ENCODE measurements at regions not wholly inside any gene's neighbourhood (a gene's known extent, or its start where the extent isn't known, plus 50 kb on each side); places are given as distances from the start of the nearest gene placed in this dataset.

DNA sequence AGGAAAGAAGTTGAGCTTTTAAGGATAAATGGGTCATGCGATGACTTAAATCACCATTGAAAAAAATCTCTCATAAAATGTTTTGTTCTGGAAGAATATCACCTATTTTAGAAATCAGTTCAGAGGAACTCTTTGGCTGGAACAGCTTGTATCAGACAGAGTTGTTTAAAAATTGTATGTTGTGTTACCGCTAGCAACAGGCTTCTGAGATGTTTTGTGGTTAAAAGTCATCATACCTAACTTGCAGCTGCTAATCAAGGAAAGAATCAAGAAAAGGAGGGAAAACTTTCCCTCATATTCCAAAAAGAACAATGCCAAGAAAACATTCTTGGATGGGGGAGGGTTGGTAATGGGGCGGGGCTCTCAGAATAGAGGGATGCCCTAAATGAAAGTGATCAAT is 220.7 kb upstream of the CITED2 start:
- Histone ChIP-seq H3K27me3 (no peaks in the 10 kb centered on the region), H3K4me3 (no peak overlapping the region), H3K4me1 (peaks cover 9 to 53% (median 10%) of the 10 kb centered on the region in 3 donors), H3K27ac (peak overlapping the region in 1 of 4 donors; percentile 73), H3K36me3 (no peaks in the 10 kb centered on the region), H3K9me3 (no peaks in the 10 kb centered on the region)
- no peak for DNase-seq
- TF ChIP-seq, protein P1, sequence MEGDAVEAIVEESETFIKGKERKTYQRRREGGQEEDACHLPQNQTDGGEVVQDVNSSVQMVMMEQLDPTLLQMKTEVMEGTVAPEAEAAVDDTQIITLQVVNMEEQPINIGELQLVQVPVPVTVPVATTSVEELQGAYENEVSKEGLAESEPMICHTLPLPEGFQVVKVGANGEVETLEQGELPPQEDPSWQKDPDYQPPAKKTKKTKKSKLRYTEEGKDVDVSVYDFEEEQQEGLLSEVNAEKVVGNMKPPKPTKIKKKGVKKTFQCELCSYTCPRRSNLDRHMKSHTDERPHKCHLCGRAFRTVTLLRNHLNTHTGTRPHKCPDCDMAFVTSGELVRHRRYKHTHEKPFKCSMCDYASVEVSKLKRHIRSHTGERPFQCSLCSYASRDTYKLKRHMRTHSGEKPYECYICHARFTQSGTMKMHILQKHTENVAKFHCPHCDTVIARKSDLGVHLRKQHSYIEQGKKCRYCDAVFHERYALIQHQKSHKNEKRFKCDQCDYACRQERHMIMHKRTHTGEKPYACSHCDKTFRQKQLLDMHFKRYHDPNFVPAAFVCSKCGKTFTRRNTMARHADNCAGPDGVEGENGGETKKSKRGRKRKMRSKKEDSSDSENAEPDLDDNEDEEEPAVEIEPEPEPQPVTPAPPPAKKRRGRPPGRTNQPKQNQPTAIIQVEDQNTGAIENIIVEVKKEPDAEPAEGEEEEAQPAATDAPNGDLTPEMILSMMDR (IDR thresholded peaks at IDR 0.05) = no peak
- TF ChIP-seq POLR2A (IDR thresholded peaks at IDR 0.05) = no peak
- intact Hi-C loops (cut with DNase I) = loop anchor here (10.0 kb wide), 1 partner anchor 220 kb away; the partner anchor contains the start of gene CITED2
- WGBS, 2 donors = 73% methylated on average over 3 of the region's 3 CpGs

GRCh38 chr6:139594333-139594965 is 220.0 kb upstream of the CITED2 start:
- no peaks in the 10 kb centered on the region for H3K27me3 ChIP-seq
- H3K9me3 ChIP-seq = no peaks in the 10 kb centered on the region
- peaks cover 9 to 55% (median 10%) of the 10 kb centered on the region in 3 donors for H3K4me1 ChIP-seq
- H3K4me3 ChIP-seq = no peak overlapping the region
- intact Hi-C loops (cut with DNase I) = loop anchor here (10.0 kb wide), 1 partner anchor 220 kb away; the partner anchor contains the start of gene CITED2
- no peaks in the 10 kb centered on the region for H3K36me3 ChIP-seq
- no peak overlapping the region for H3K27ac ChIP-seq
- WGBS, 2 donors = 86 to 89% methylated on average over 8 of the region's 8 CpGs
- no peak for DNase-seq
- TF ChIP-seq, protein P1 (IDR thresholded peaks at IDR 0.05) = no peak
- TF ChIP-seq POLR2A (IDR thresholded peaks at IDR 0.05) = no peak

- H3K9me3 ChIP-seq = no peaks in the 10 kb centered on the region
- peaks cover 9 to 60% (median 12%) of the 10 kb centered on the region in 3 donors for H3K4me1 ChIP-seq
These were observed 218.6 kb upstream of the CITED2 start for GRCh38 chr6:139593081-139593480.

DNA sequence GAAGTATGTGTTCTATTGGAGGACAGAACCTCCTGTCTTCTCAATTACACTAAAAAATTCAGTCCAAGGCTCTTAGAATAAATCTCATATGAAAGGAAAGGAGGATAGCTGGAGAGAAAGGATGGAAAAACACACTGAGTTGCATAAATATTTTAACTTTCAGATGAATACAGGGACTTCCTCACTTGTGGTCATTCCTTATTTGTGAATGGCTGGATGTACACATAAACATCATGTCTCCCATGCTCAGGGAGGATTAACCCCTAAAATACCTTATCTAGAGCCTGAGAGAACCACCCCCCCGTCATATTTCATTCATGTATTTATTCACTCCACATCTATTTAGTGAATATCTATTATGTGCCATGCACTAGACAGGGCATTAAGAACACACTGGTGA is 217.6 kb upstream of the CITED2 start:
- no peak for DNase-seq
- no peaks in the 10 kb centered on the region for H3K27me3 ChIP-seq
- WGBS, 2 donors = 76 to 94% methylated on average over 1 of the region's 1 CpG
- H3K27ac ChIP-seq = peak overlapping the region in 3 of 4 donors; percentile 22 to 63 (median 42)
- H3K4me1 ChIP-seq = peaks cover 0 to 59% (median 14%) of the 10 kb centered on the region in 3 donors
- TF ChIP-seq, protein P1 (IDR thresholded peaks at IDR 0.05) = no peak
- intact Hi-C loops (cut with DNase I) = loop anchor here (10.0 kb wide), 1 partner anchor 217 kb away; the partner anchor contains the start of gene CITED2
- H3K36me3 ChIP-seq = no peaks in the 10 kb centered on the region
- H3K4me3 ChIP-seq = no peak overlapping the region
- H3K9me3 ChIP-seq = no peaks in the 10 kb centered on the region

More at GRCh38 chr6:139593081-139593480, 218.6 kb upstream of the CITED2 start:
- intact Hi-C loops (cut with DNase I) = loop anchor here (10.0 kb wide), 1 partner anchor 218 kb away; the partner anchor contains the start of gene CITED2
- Histone ChIP-seq H3K36me3 (no peaks in the 10 kb centered on the region), H3K4me3 (no peak overlapping the region), H3K27ac (peak overlapping the region in 2 of 4 donors; percentile 42 to 63), H3K27me3 (no peaks in the 10 kb centered on the region)
- no peak for TF ChIP-seq POLR2A (IDR thresholded peaks at IDR 0.05)
- TF ChIP-seq, protein P1 (IDR thresholded peaks at IDR 0.05) = no peak
- DNase-seq = no peak
- WGBS, 2 donors = 81 to 86% methylated on average over 3 of the region's 3 CpGs

DNA sequence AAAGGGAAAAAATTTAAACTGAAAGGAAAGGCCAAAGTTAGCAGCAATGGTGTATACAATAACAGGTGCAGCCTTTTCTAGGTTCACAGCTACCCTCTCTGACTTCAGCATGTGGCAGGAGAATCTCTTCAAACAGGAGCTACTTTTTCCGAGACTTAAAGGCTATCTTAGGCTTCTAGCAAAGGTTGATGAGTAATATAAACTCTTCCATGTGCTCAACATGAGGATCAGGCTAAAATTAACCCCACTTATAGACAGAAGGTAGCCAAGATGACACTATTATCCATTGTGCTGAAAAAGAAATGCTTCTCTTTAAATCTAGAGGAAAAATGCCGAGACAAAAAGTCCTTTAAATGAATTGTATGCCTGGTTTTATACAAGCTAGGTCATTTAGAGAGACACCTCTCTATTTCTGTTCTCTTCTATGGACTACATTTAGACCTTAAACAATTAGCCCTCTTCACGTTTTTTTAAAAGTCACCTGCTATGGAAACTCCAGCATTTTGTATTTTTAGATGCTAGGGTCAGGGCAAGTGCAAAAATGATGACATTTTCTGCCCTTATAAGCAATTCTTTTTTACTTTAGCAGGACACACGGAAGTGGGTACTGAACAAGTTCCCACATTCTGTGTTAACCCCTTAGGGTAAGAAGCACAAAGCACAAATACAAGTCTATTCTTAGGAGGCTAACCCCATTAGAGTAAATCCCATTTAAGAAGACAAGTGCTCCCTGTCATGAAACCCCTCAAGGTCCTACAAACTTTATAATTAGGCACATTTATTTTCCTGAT is 216.8 kb upstream of the CITED2 start:
- H3K4me3 ChIP-seq = no peak overlapping the region
- peak overlapping the region in 3 of 4 donors; percentile 22 to 63 (median 42) for H3K27ac ChIP-seq
- WGBS, 2 donors = 45 to 63% methylated on average over 4 of the region's 4 CpGs
- intact Hi-C loops (cut with DNase I) = loop anchor here (10.0 kb wide), 1 partner anchor 216 kb away; the partner anchor contains the start of gene CITED2
- TF ChIP-seq, protein P1 (IDR thresholded peaks at IDR 0.05) = no peak
- no peak for TF ChIP-seq POLR2A (IDR thresholded peaks at IDR 0.05)
- no peaks in the 10 kb centered on the region for H3K27me3 ChIP-seq
- H3K9me3 ChIP-seq = no peaks in the 10 kb centered on the region
- H3K36me3 ChIP-seq = no peaks in the 10 kb centered on the region
- peaks cover 0 to 61% (median 14%) of the 10 kb centered on the region in 3 donors for H3K4me1 ChIP-seq
- DNase-seq = no peak
